Glutamatergic neuron (in vitro differentiated cells): ENCODE measurements at regions not wholly inside any gene's neighbourhood (a gene's known extent, or its start where the extent isn't known, plus 50 kb on each side); places are given as distances from the start of the nearest gene placed in this dataset.

Experiments used
- DNase-seq: peaks from one replicate; pipeline ENCODE4 v3.0.0; 2022
- H3K27ac Mint-ChIP-seq: one replicate; pipeline ENCODE4 v1.8.0; 2020; ENCODE audit warnings: mild to moderate bottlenecking, mixed read lengths, inconsistent platforms; ENCODE audit not compliant: unreplicated experiment
- H3K27me3 Mint-ChIP-seq: one replicate; pipeline ENCODE4 v1.8.0; 2020; ENCODE audit warnings: mild to moderate bottlenecking, moderate library complexity, mixed read lengths, inconsistent platforms; ENCODE audit not compliant: unreplicated experiment
- H3K36me3 Mint-ChIP-seq: one replicate; pipeline ENCODE4 v1.8.0; 2020; ENCODE audit warnings: mild to moderate bottlenecking, mixed read lengths, inconsistent platforms; ENCODE audit not compliant: unreplicated experiment
- H3K4me1 Mint-ChIP-seq: one replicate; pipeline ENCODE4 v1.8.0; 2020; ENCODE audit warnings: mild to moderate bottlenecking, low read depth, mixed read lengths, inconsistent platforms; ENCODE audit not compliant: unreplicated experiment
- H3K4me3 Mint-ChIP-seq: one replicate; pipeline ENCODE4 v1.8.0; 2020; ENCODE audit warnings: mild to moderate bottlenecking, mixed read lengths, inconsistent platforms; ENCODE audit not compliant: unreplicated experiment
- H3K9me3 Mint-ChIP-seq: one replicate; pipeline ENCODE4 v1.8.0; 2020; ENCODE audit warnings: mild to moderate bottlenecking, moderate library complexity, mixed read lengths, inconsistent platforms; ENCODE audit not compliant: unreplicated experiment
- TF ChIP-seq, protein P1 (sequence below): fragments of 200-600 bp; sonication (generic); IDR thresholded peaks from one replicate; pipeline ENCODE4 v1.5.0; 2021; ENCODE audit not compliant: partially characterized antibody, unreplicated experiment

DNA sequence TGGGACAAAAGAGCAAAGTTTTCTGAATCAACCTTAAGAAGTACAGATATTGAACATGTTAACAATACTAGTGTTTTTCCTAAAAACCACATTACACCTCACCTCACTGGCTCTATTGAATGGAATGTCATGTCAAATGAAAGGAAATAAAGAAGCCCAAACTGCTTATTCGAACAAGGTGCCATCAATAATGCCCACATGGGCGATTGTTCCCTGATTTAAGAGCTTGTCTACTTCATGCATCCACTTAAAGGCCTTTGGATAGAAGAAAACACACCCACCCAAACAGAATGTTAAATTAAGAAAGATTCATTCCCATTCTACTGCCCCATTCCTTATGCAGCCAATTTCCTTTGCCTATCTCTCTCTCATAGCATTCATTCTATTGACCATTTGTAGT, 118.5 kb upstream of the PAQR3 start:
- H3K27ac Mint-ChIP-seq: no peak overlapping the region
- peaks cover 1% of the 10 kb centered on the region for H3K9me3 Mint-ChIP-seq
- H3K4me3 Mint-ChIP-seq: no peak overlapping the region
- H3K36me3 Mint-ChIP-seq: no peaks in the 10 kb centered on the region
- DNase-seq: no peak
- TF ChIP-seq, protein P1, sequence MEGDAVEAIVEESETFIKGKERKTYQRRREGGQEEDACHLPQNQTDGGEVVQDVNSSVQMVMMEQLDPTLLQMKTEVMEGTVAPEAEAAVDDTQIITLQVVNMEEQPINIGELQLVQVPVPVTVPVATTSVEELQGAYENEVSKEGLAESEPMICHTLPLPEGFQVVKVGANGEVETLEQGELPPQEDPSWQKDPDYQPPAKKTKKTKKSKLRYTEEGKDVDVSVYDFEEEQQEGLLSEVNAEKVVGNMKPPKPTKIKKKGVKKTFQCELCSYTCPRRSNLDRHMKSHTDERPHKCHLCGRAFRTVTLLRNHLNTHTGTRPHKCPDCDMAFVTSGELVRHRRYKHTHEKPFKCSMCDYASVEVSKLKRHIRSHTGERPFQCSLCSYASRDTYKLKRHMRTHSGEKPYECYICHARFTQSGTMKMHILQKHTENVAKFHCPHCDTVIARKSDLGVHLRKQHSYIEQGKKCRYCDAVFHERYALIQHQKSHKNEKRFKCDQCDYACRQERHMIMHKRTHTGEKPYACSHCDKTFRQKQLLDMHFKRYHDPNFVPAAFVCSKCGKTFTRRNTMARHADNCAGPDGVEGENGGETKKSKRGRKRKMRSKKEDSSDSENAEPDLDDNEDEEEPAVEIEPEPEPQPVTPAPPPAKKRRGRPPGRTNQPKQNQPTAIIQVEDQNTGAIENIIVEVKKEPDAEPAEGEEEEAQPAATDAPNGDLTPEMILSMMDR: no peak
- H3K4me1 Mint-ChIP-seq: peaks cover 16% of the 10 kb centered on the region
- peaks cover 2% of the 10 kb centered on the region for H3K27me3 Mint-ChIP-seq

DNA sequence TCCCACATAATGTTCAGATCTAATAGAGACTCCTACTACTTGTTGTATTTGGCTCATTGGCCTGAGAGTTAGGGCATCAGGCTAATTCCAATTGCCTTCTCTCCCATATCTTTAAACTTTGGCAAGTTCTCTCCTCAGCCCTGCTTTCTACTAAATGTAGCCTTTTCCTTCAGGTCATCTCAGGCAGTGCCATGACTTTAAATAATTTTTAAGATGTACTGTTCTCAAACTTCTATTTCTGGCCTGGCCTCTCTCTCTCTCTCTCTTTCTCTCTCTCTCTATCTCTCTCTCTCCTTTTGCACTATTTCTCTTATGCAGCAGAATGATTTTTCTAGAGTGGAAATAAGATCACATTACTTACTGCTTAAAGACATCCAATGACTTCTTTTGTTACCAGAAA, 114.5 kb upstream of the PAQR3 start:
- TF ChIP-seq, protein P1: no peak
- Mint-ChIP-seq H3K4me3 (no peak overlapping the region), H3K36me3 (no peaks in the 10 kb centered on the region), H3K27me3 (peaks cover 8% of the 10 kb centered on the region), H3K9me3 (peaks cover 11% of the 10 kb centered on the region), H3K27ac (no peak overlapping the region), H3K4me1 (peaks cover 43% of the 10 kb centered on the region)
- no peak for DNase-seq

DNA sequence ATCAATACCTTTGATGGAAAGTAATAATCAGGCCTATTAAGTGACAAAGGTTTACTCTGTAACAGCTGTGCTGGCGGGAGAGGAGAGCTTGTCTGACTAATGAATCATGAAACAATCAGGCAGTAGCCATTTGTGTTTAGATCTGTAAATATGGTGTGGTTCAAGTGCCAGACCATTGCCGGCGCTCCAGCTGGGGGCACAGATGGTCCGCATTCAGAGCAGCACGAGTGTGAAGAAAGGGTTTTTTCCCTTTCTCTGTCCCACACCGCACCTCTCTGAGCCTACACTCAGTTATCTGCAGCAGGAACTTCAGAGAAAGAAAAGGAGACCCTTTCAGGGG, 111.3 kb upstream of the PAQR3 start:
- H3K27me3 Mint-ChIP-seq: peaks cover 8% of the 10 kb centered on the region
- H3K9me3 Mint-ChIP-seq: peaks cover 13% of the 10 kb centered on the region
- no peaks in the 10 kb centered on the region for H3K36me3 Mint-ChIP-seq
- TF ChIP-seq, protein P1: no peak
- H3K27ac Mint-ChIP-seq: peak overlapping the region; percentile 97
- peak overlapping the region; percentile 41 for H3K4me3 Mint-ChIP-seq
- peak; percentile 85 for DNase-seq
- H3K4me1 Mint-ChIP-seq: peaks cover 60% of the 10 kb centered on the region

DNA sequence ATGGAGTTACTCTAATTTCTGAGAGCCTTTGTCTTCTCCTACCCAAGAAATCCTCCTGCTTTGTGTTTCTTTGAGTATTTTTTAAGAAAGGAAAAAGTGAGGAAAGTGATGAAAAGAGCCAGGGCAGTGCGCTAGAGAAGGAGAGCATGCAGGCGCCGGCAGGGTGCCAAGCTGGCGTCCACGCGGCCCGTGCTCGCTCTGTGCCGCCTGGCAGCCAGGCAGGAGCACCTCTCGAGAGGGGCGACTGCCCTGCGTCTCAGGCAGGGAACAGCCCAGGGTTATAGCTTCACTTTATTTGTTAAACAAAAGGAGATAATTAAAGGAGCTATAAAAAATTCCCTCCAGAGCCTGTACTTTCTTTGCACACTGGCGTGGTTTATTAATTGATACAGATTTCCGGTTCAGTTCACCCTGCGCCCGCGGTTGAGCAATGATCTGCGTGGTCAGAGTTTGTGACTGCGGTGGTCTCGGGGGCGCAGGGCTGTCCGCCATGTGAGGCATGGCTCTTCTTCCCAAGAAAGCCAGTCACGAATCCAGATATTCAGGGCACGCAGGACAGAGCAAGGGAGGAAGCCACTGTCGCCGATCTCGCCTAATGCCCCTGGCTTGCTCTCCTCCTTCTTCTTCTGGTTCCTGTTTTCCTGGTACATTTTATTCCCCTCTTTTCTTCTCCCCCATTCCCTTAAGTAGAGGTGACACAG, 110.8 kb upstream of the PAQR3 start:
- peak; percentile 40 for DNase-seq
- Mint-ChIP-seq H3K4me1 (peaks cover 65% of the 10 kb centered on the region), H3K27ac (peak overlapping the region; percentile 97), H3K36me3 (no peaks in the 10 kb centered on the region), H3K4me3 (peak overlapping the region; percentile 41), H3K27me3 (peaks cover 8% of the 10 kb centered on the region), H3K9me3 (peaks cover 13% of the 10 kb centered on the region)
- TF ChIP-seq, protein P1: no peak

DNA sequence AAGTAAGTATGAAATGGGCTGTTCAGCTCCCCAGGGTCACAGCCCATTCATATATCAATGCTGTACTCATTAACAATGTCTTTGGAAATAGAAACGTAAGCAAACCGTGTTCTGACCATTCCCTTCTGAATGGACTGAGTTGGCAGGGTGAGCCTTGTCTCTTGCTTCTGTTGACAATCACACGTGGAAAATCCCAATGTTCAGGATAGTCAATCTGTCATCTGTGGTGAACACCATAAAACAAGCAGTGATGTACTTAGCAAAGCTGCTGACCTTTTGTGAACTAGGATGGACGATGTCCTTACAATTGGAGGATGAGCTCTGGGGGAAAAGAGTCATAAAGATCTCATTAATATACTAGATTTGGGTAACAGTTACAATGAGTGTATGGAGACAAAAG, 109.6 kb upstream of the PAQR3 start:
- H3K36me3 Mint-ChIP-seq: no peaks in the 10 kb centered on the region
- H3K4me3 Mint-ChIP-seq: no peak overlapping the region
- H3K9me3 Mint-ChIP-seq: peaks cover 15% of the 10 kb centered on the region
- H3K27me3 Mint-ChIP-seq: peaks cover 7% of the 10 kb centered on the region
- DNase-seq: no peak
- peaks cover 72% of the 10 kb centered on the region for H3K4me1 Mint-ChIP-seq
- TF ChIP-seq, protein P1: no peak
- H3K27ac Mint-ChIP-seq: peak overlapping the region; percentile 97
